Ishikawa (cell line): ENCODE measurements at regions not wholly inside any gene's neighbourhood (a gene's known extent, or its start where the extent isn't known, plus 50 kb on each side); places are given as distances from the start of the nearest gene placed in this dataset.

ENCODE experiments used
- CEBPB ChIP-seq: IDR thresholded peaks from 2 replicates; pipeline ENCODE4 v1.6.1; 2012
- CREB1 ChIP-seq: IDR thresholded peaks from 2 replicates; pipeline ENCODE4 v1.6.1; 2012; ENCODE audit warnings: low read depth
- EGR1 ChIP-seq: IDR thresholded peaks from 2 replicates; pipeline ENCODE4 v1.6.1; 2012
- EP300 ChIP-seq: IDR thresholded peaks from 2 replicates; pipeline ENCODE4 v1.6.1; 2012; ENCODE audit warnings: borderline replicate concordance
- FOXM1 ChIP-seq: IDR thresholded peaks from 2 replicates; pipeline ENCODE4 v1.6.1; 2012; ENCODE audit warnings: low read depth, borderline replicate concordance
- MAX ChIP-seq: IDR thresholded peaks from 2 replicates; pipeline ENCODE4 v1.6.1; 2012
- NFIC ChIP-seq: IDR thresholded peaks from 2 replicates; pipeline ENCODE4 v1.6.1; 2012
- RAD21 ChIP-seq: IDR thresholded peaks from 2 replicates; pipeline ENCODE4 v1.6.1; 2012; ENCODE audit warnings: low read depth
- REST ChIP-seq: IDR thresholded peaks from 2 replicates; pipeline ENCODE4 v1.6.1; 2012; ENCODE audit warnings: low read depth, mild to moderate bottlenecking
- TAF1 ChIP-seq: IDR thresholded peaks from 2 replicates; pipeline ENCODE4 v1.6.1; 2012; ENCODE audit warnings: low read depth, mild to moderate bottlenecking
- TCF12 ChIP-seq: IDR thresholded peaks from 2 replicates; pipeline ENCODE4 v1.6.1; 2012; ENCODE audit warnings: low read depth
- TEAD4 ChIP-seq: IDR thresholded peaks from 2 replicates; pipeline ENCODE4 v1.6.1; 2012
- USF1 ChIP-seq: IDR thresholded peaks from 2 replicates; pipeline ENCODE4 v1.6.1; 2012
- YY1 ChIP-seq: IDR thresholded peaks from 2 replicates; pipeline ENCODE4 v1.6.1; 2012; ENCODE audit warnings: low read depth
- ZBTB7A ChIP-seq: IDR thresholded peaks from 2 replicates; pipeline ENCODE4 v1.6.1; 2012; ENCODE audit warnings: low read depth

- TF ChIP-seq USF1 (no peak), REST (no peak), CREB1 (no peak), ZBTB7A (no peak), RAD21 (no peak), FOXM1 (no peak), EP300 (no peak), CEBPB (no peak), YY1 (no peak), TCF12 (no peak), EGR1 (no peak), TAF1 (no peak), NFIC (no peak), MAX (no peak)
These were observed 604.9 kb upstream of the CFAP20DC start for GRCh38 chr3:59654480-59655417.

GRCh38 chr3:59654123-59654479 is 604.3 kb upstream of the CFAP20DC start:
- TF ChIP-seq CEBPB (no peak), TAF1 (no peak), REST (no peak), CREB1 (no peak), RAD21 (no peak), YY1 (no peak), TEAD4 (no peak), EP300 (no peak), EGR1 (no peak), FOXM1 (no peak)

- TF ChIP-seq EGR1 = no peak
- TF ChIP-seq NFIC = no peak
- no peak for TF ChIP-seq CREB1
- TF ChIP-seq CEBPB = no peak
- no peak for TF ChIP-seq MAX
- no peak for TF ChIP-seq YY1
- TF ChIP-seq TEAD4 = no peak
These were observed 603.7 kb upstream of the CFAP20DC start for GRCh38 chr3:59653405-59654122.

- no peak for TF ChIP-seq FOXM1
- TF ChIP-seq USF1 = no peak
- no peak for TF ChIP-seq RAD21
- TF ChIP-seq YY1 = no peak
- TF ChIP-seq TCF12 = no peak
- TF ChIP-seq TAF1 = no peak
- no peak for TF ChIP-seq TEAD4
- no peak for TF ChIP-seq CREB1
- no peak for TF ChIP-seq EGR1
- TF ChIP-seq REST = no peak
- no peak for TF ChIP-seq CEBPB
- no peak for TF ChIP-seq EP300
- TF ChIP-seq NFIC = no peak
- TF ChIP-seq ZBTB7A = no peak
- TF ChIP-seq MAX = no peak
These were observed 594.9 kb upstream of the CFAP20DC start for GRCh38 chr3:59644479-59645402.
